Stimulated activated memory B cell treated with anti-CD40 and anti-IgM and Interleukin-4, amounts not matched to agents 10 μg/mL and 1 μg/mL and 100 μg/mL, for 72 hours (primary cell): ENCODE measurements at regions not wholly inside any gene's neighbourhood (a gene's known extent, or its start where the extent isn't known, plus 50 kb on each side); places are given as distances from the start of the nearest gene placed in this dataset.
"Not testable (repeated sequence)": the region's sequence is repeated elsewhere in the genome, so short reads cannot be mapped to it uniquely, and the experiment has no call there.

Experiments used
- ATAC-seq: fragments of 150-1000 bp; cut with Tn5 transposase; 2 replicates; pipeline ENCODE4 v1.10.0; 2021
- H3K27ac Mint-ChIP-seq: one replicate; pipeline ENCODE4 v1.8.0; 2022; ENCODE audit warnings: mild to moderate bottlenecking, mixed read lengths
- H3K27me3 Mint-ChIP-seq: one replicate; pipeline ENCODE4 v1.8.0; 2022; ENCODE audit warnings: mixed read lengths
- H3K36me3 Mint-ChIP-seq: one replicate; pipeline ENCODE4 v1.8.0; 2022; ENCODE audit warnings: mixed read lengths
- H3K4me1 Mint-ChIP-seq: one replicate; pipeline ENCODE4 v1.8.0; 2022; ENCODE audit warnings: mixed read lengths
- H3K4me3 Mint-ChIP-seq: one replicate; pipeline ENCODE4 v1.8.0; 2022; ENCODE audit warnings: mild to moderate bottlenecking, moderate library complexity, mixed read lengths
- H3K9me3 Mint-ChIP-seq: one replicate; pipeline ENCODE4 v1.8.0; 2022; ENCODE audit warnings: mixed read lengths

GRCh38 chr1:96558635-96559034 is 162.9 kb upstream of the PTBP2 start:
- no peak for ATAC-seq
- no peak overlapping the region for H3K4me3 Mint-ChIP-seq
- peaks cover 8% of the 10 kb centered on the region for H3K27me3 Mint-ChIP-seq
- no peak overlapping the region for H3K27ac Mint-ChIP-seq
- no peaks in the 10 kb centered on the region for H3K4me1 Mint-ChIP-seq
- H3K36me3 Mint-ChIP-seq, result no peaks in the 10 kb centered on the region
- no peaks in the 10 kb centered on the region for H3K9me3 Mint-ChIP-seq

DNA sequence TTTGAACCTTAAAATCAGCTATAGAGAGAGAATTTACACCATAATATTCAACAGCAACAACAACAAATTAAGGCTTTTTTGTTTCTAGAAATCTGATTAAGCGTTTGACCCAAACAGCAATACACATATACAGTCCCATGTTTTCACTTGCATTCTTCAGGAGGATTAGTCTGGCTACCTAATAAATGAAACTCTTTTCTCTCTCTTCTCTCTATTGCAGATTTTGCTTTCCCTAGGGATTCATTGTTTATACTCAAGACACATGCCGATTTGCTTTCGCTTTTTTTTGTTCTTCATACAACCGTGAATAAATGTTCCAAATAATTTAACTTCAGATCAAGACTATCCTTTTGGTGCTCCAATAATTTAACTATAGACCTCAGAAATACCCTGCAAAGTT is 162.4 kb upstream of the PTBP2 start:
- Mint-ChIP-seq H3K27ac (no peak overlapping the region), H3K9me3 (no peaks in the 10 kb centered on the region), H3K4me3 (no peak overlapping the region), H3K4me1 (no peaks in the 10 kb centered on the region), H3K36me3 (no peaks in the 10 kb centered on the region), H3K27me3 (peaks cover 8% of the 10 kb centered on the region)
- ATAC-seq, result no peak

- peaks cover 8% of the 10 kb centered on the region for H3K27me3 Mint-ChIP-seq
- H3K4me3 Mint-ChIP-seq, result no peak overlapping the region
- H3K4me1 Mint-ChIP-seq, result no peaks in the 10 kb centered on the region
- no peak overlapping the region for H3K27ac Mint-ChIP-seq
- no peaks in the 10 kb centered on the region for H3K9me3 Mint-ChIP-seq
- no peaks in the 10 kb centered on the region for H3K36me3 Mint-ChIP-seq
- no peak for ATAC-seq
These were observed 161.6 kb upstream of the PTBP2 start for GRCh38 chr1:96559707-96560596.

GRCh38 chr1:96562094-96562493 is 159.5 kb upstream of the PTBP2 start:
- H3K27me3 Mint-ChIP-seq, result peaks cover 8% of the 10 kb centered on the region
- H3K27ac Mint-ChIP-seq, result no peak overlapping the region
- no peak for ATAC-seq
- H3K9me3 Mint-ChIP-seq, result no peaks in the 10 kb centered on the region
- H3K36me3 Mint-ChIP-seq, result no peaks in the 10 kb centered on the region
- H3K4me3 Mint-ChIP-seq, result no peak overlapping the region
- no peaks in the 10 kb centered on the region for H3K4me1 Mint-ChIP-seq

DNA sequence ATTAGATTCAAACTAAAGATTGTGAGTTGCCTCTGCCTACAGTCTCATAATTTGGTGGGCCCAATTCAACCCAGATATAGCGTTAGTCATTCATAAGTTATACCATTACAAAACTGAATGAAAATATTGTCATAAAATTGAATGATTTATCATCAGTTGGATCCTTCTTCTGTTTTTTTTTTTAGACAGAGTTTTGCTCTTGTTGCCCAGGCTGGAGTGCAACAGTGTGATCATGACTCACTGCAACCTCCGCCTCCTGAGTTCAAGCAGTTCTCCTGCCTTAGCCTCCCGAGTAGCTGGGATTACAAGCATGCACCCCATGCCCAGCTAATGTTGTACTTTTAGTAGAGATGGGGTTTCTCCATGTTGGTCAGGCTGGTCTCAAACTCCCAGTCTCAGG is 157.2 kb upstream of the PTBP2 start:
- H3K36me3 Mint-ChIP-seq, H3K9me3 Mint-ChIP-seq, H3K27me3 Mint-ChIP-seq, H3K4me1 Mint-ChIP-seq, ATAC-seq, H3K27ac Mint-ChIP-seq, H3K4me3 Mint-ChIP-seq: not testable (repeated sequence)

DNA sequence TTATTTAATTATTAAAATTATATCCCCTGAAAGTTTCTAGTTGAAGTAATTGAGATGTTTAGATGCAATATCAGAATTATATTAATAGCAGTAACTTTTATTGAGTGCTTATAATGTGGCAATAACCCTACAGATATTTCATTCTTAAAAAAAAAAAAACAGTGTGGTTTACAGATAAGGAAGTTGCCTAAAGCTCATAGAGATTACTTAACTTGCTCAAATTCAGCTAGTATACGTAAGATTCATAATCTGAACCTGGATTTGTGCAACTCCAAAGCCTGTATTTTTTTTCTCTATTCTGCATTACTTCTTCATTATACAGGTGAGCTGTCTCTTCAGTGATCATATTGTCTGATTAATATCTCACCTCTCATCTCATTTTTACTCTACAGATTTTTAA is 156.0 kb upstream of the PTBP2 start:
- no peak overlapping the region for H3K27ac Mint-ChIP-seq
- no peaks in the 10 kb centered on the region for H3K36me3 Mint-ChIP-seq
- no peaks in the 10 kb centered on the region for H3K27me3 Mint-ChIP-seq
- H3K9me3 Mint-ChIP-seq, result no peaks in the 10 kb centered on the region
- H3K4me3 Mint-ChIP-seq, result no peak overlapping the region
- no peak for ATAC-seq
- no peaks in the 10 kb centered on the region for H3K4me1 Mint-ChIP-seq

- Mint-ChIP-seq H3K27me3 (no peaks in the 10 kb centered on the region), H3K36me3 (no peaks in the 10 kb centered on the region), H3K4me3 (no peak overlapping the region), H3K9me3 (no peaks in the 10 kb centered on the region), H3K4me1 (no peaks in the 10 kb centered on the region), H3K27ac (no peak overlapping the region)
- ATAC-seq, result no peak
These were observed 152.9 kb upstream of the PTBP2 start for GRCh38 chr1:96568639-96569038.

DNA sequence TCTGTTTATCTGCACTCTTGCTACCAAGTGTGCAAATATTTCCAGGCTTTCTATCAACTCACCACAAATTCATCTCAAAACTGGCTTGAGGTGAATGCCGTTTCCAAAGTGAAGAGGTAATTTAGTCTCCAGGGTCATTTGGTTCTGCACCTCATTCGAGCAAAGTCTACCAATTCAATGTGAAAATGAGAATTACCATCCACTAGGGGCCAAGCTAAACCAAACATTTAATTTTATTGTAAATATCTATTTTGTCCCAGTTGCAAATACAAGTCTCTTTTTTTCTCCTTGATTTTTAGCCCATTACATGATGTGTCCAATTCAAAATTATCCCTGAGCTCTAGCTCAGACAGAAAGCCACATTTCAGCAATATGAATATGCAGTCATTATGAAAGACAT is 152.3 kb upstream of the PTBP2 start:
- H3K27me3 Mint-ChIP-seq, result no peaks in the 10 kb centered on the region
- no peaks in the 10 kb centered on the region for H3K4me1 Mint-ChIP-seq
- no peak overlapping the region for H3K4me3 Mint-ChIP-seq
- no peaks in the 10 kb centered on the region for H3K9me3 Mint-ChIP-seq
- no peak overlapping the region for H3K27ac Mint-ChIP-seq
- no peaks in the 10 kb centered on the region for H3K36me3 Mint-ChIP-seq
- no peak for ATAC-seq

- H3K4me3 Mint-ChIP-seq, result no peak overlapping the region
- H3K4me1 Mint-ChIP-seq, result no peaks in the 10 kb centered on the region
These were observed 141.9 kb upstream of the PTBP2 start for GRCh38 chr1:96579636-96580035.

GRCh38 chr1:96580920-96581319 is 140.7 kb upstream of the PTBP2 start:
- no peaks in the 10 kb centered on the region for H3K36me3 Mint-ChIP-seq
- no peaks in the 10 kb centered on the region for H3K9me3 Mint-ChIP-seq
- H3K4me3 Mint-ChIP-seq, result no peak overlapping the region
- H3K27ac Mint-ChIP-seq, result no peak overlapping the region
- H3K4me1 Mint-ChIP-seq, result no peaks in the 10 kb centered on the region
- no peaks in the 10 kb centered on the region for H3K27me3 Mint-ChIP-seq
- ATAC-seq, result no peak

More at GRCh38 chr1:96579636-96580035, 141.9 kb upstream of the PTBP2 start:
- Mint-ChIP-seq H3K36me3 (no peaks in the 10 kb centered on the region), H3K27ac (no peak overlapping the region), H3K9me3 (no peaks in the 10 kb centered on the region), H3K27me3 (no peaks in the 10 kb centered on the region)
- ATAC-seq, result no peak

DNA sequence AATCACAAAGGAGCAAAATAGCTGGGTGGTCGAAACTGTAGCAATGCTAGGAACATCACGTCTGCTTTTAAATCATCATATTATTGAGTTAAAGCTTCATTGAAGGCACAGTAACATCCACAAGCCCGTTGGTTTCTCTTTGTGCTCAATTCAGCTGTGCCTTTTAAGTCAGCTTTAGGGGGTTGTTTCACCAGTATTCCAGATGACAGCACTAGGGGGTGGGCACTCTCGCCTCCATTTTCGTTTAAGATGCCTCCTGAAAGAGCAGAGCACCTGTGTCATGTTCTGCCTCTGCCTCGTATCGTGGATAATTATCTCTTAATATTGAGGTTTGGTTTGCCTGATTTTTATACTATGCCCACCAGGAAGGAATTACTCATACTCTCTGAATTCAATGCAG is 139.8 kb upstream of the PTBP2 start:
- H3K9me3 Mint-ChIP-seq, result no peaks in the 10 kb centered on the region
- no peaks in the 10 kb centered on the region for H3K4me1 Mint-ChIP-seq
- ATAC-seq, result no peak
- H3K4me3 Mint-ChIP-seq, result no peak overlapping the region
- no peaks in the 10 kb centered on the region for H3K27me3 Mint-ChIP-seq
- no peaks in the 10 kb centered on the region for H3K36me3 Mint-ChIP-seq
- H3K27ac Mint-ChIP-seq, result no peak overlapping the region

DNA sequence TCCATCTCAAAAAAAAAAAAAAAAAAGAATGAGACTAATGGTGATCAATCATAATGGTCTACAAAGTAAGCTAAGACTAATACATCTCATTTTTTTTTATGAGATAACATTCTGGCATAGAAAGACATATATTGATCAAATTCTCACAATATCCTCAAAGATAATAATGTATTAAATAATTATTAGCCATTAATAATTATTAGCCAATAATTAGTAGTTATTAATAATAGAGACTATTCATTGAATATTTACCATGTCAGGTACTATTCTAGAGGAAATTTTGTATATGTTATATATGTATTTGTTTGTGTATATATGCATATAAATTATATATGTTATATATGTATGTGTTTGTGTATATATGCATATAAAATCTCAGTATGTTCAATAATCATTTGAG is 137.7 kb upstream of the PTBP2 start:
- Mint-ChIP-seq H3K4me3 (no peak overlapping the region), H3K36me3 (no peaks in the 10 kb centered on the region), H3K27ac (no peak overlapping the region), H3K4me1 (no peaks in the 10 kb centered on the region), H3K27me3 (no peaks in the 10 kb centered on the region), H3K9me3 (no peaks in the 10 kb centered on the region)
- no peak for ATAC-seq

DNA sequence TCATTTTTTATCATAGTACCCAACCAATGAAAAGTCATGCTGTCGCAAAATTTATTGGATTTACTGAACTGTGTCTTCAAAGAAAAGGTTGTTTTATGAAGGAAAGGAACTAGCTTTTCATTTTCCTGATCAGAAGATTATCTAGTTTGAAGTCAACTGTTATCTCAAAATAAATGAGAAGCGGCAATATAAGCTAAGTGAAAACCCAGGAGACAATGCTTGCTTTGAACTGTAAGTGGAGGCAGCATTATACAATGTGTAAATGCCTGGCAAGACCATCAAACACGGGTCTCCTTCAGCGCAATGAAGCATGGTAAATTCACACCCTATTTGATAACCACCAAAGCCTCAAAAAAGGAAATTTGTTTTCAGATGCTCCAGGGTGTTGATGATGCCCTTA is 134.4 kb upstream of the PTBP2 start:
- Mint-ChIP-seq H3K27ac (no peak overlapping the region), H3K4me1 (no peaks in the 10 kb centered on the region), H3K4me3 (no peak overlapping the region), H3K27me3 (no peaks in the 10 kb centered on the region), H3K36me3 (no peaks in the 10 kb centered on the region), H3K9me3 (no peaks in the 10 kb centered on the region)
- no peak for ATAC-seq

- Mint-ChIP-seq H3K27ac (no peak overlapping the region), H3K4me3 (no peak overlapping the region), H3K27me3 (no peaks in the 10 kb centered on the region), H3K36me3 (no peaks in the 10 kb centered on the region), H3K4me1 (no peaks in the 10 kb centered on the region), H3K9me3 (peaks cover 2% of the 10 kb centered on the region)
- ATAC-seq, result no peak
These were observed 133.1 kb upstream of the PTBP2 start for GRCh38 chr1:96588416-96588995.

DNA sequence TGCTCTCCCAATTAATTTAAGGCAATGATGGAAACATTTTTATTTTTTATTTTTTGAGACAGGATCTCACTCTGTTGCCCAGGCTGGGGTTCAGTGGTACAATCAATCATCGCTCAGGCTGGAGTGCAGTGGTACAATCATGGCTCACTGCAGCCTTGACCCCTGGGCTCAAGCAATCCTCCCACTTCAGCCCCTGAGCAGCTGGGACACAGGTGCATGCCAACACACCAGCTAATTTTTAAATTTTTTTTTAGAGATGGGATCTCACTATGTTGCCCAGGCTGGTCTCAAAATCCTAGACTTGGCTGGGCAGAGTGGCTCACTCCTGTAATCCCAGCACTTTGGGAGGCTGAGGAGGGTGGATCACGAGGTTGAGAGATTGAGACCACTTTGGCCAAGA is 126.1 kb upstream of the PTBP2 start:
- H3K27me3 Mint-ChIP-seq, H3K4me3 Mint-ChIP-seq, H3K36me3 Mint-ChIP-seq, ATAC-seq, H3K27ac Mint-ChIP-seq, H3K4me1 Mint-ChIP-seq, H3K9me3 Mint-ChIP-seq: not testable (repeated sequence)

- H3K4me3 Mint-ChIP-seq, result no peak overlapping the region
- no peaks in the 10 kb centered on the region for H3K27me3 Mint-ChIP-seq
- ATAC-seq, result no peak
- H3K4me1 Mint-ChIP-seq, result no peaks in the 10 kb centered on the region
- H3K27ac Mint-ChIP-seq, result no peak overlapping the region
- H3K36me3 Mint-ChIP-seq, result no peaks in the 10 kb centered on the region
- H3K9me3 Mint-ChIP-seq, result peaks cover 2% of the 10 kb centered on the region
These were observed 125.2 kb upstream of the PTBP2 start for GRCh38 chr1:96596226-96596922.
